OCI-LY3 (cell line): ENCODE measurements at regions not wholly inside any gene's neighbourhood (a gene's known extent, or its start where the extent isn't known, plus 50 kb on each side); places are given as distances from the start of the nearest gene placed in this dataset.
"Not testable (repeated sequence)": the region's sequence is repeated elsewhere in the genome, so short reads cannot be mapped to it uniquely, and the experiment has no call there.

Experiments
- H2AFZ ChIP-seq: fragments of 200-600, 300-600 bp; shearing (Covaris generic); 2 replicates; pipeline ENCODE4 v1.6.0; 2014; ENCODE audit warnings: antibody characterized with exemption, low read depth, low read length
- H3K27ac ChIP-seq: fragments of 200-600, 300-600 bp; sonication (generic); 2 replicates; pipeline ENCODE4 v1.5.1; 2014; ENCODE audit warnings: mild to moderate bottlenecking, low read length, moderate library complexity, mixed read lengths
- H3K27me3 ChIP-seq: fragments of 200-600, 300-600 bp; sonication (generic); 2 replicates; pipeline ENCODE4 v1.6.1; 2014; ENCODE audit warnings: low read depth, low read length, mixed read lengths
- H3K36me3 ChIP-seq: fragments of 200-600, 300-600 bp; sonication (generic); replicated peaks from 2 replicates; pipeline ENCODE3; 2014; ENCODE audit warnings: low read depth, low read length, mixed read lengths
- H3K4me1 ChIP-seq: fragments of 300-600, 200-600 bp; sonication (generic); 2 replicates; pipeline ENCODE4 v1.6.1; 2014; ENCODE audit warnings: low read length, mixed read lengths
- H3K4me2 ChIP-seq: fragments of 200-600, 300-600 bp; sonication (generic); 2 replicates; pipeline ENCODE4 v1.6.1; 2014; ENCODE audit warnings: low read length, mixed read lengths
- H3K4me3 ChIP-seq: fragments of 300-600, 200-600 bp; sonication (generic); 2 replicates; pipeline ENCODE4 v1.5.1; 2014; ENCODE audit warnings: antibody characterized with exemption, mild to moderate bottlenecking, low read length, moderate library complexity
- H3K79me2 ChIP-seq: fragments of 300-600, 200-600 bp; shearing (Covaris generic); 2 replicates; pipeline ENCODE4 v1.6.1; 2014; ENCODE audit warnings: mild to moderate bottlenecking, low read length, mixed read lengths
- H3K9ac ChIP-seq: fragments of 300-600, 200-600 bp; shearing (Covaris generic); 2 replicates; pipeline ENCODE4 v1.6.0; 2014; ENCODE audit warnings: mild to moderate bottlenecking, low read length, moderate library complexity
- H3K9me3 ChIP-seq: fragments of 200-600, 300-600 bp; shearing (Covaris generic); 2 replicates; pipeline ENCODE4 v1.6.1; 2014; ENCODE audit warnings: low read length, mixed read lengths; ENCODE audit not compliant: insufficient read depth
- H4K20me1 ChIP-seq: fragments of 200-600, 300-600 bp; sonication (generic); 2 replicates; pipeline ENCODE4 v1.6.1; 2016; ENCODE audit warnings: low read length, mixed read lengths; ENCODE audit not compliant: insufficient read depth
- EZH2phosphoT487 ChIP-seq: fragments of 200-600 bp; shearing (Covaris generic); IDR thresholded peaks from 2 replicates; pipeline ENCODE4 v1.6.1; 2018; ENCODE audit warnings: antibody characterized with exemption, mixed run types, low read depth
- TF ChIP-seq, protein P1 (sequence below): fragments of 200-600, 300-600 bp; sonication (generic); IDR thresholded peaks from 2 replicates; pipeline ENCODE4 v1.5.1; 2014; ENCODE audit warnings: antibody characterized with exemption, low read length, low read depth

DNA sequence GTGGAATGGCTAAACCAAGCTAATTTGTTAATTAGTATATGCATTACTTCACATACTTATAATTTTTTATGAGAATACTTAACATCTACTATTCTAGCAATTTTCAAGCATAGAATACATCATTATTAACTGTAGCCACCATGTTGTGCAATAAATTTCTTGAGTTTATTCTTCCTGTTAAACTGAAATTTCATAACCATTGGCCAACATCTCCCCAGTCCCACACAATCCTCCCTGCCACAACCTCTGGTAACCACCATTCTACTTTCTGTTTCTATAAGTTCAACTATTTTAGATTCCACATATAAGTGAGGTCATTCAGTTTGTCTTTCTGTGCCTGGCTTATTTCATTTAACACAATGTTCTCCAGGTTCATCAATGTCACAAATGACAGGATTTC is 208.5 kb downstream of the PPP4R3C start:
- Histone ChIP-seq H3K4me2 (no peak overlapping the region), H3K9me3 (no peaks in the 10 kb centered on the region), H3K36me3 (no peaks in the 10 kb centered on the region), H3K4me3 (no peak overlapping the region), H2AFZ (no peak overlapping the region), H3K27me3 (no peaks in the 10 kb centered on the region), H4K20me1 (no peaks in the 10 kb centered on the region), H3K4me1 (peaks cover 13% of the 10 kb centered on the region), H3K27ac (no peak overlapping the region), H3K9ac (no peak overlapping the region), H3K79me2 (no peaks in the 10 kb centered on the region)
- TF ChIP-seq, protein P1, sequence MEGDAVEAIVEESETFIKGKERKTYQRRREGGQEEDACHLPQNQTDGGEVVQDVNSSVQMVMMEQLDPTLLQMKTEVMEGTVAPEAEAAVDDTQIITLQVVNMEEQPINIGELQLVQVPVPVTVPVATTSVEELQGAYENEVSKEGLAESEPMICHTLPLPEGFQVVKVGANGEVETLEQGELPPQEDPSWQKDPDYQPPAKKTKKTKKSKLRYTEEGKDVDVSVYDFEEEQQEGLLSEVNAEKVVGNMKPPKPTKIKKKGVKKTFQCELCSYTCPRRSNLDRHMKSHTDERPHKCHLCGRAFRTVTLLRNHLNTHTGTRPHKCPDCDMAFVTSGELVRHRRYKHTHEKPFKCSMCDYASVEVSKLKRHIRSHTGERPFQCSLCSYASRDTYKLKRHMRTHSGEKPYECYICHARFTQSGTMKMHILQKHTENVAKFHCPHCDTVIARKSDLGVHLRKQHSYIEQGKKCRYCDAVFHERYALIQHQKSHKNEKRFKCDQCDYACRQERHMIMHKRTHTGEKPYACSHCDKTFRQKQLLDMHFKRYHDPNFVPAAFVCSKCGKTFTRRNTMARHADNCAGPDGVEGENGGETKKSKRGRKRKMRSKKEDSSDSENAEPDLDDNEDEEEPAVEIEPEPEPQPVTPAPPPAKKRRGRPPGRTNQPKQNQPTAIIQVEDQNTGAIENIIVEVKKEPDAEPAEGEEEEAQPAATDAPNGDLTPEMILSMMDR: no peak
- no peak for TF ChIP-seq EZH2phosphoT487

DNA sequence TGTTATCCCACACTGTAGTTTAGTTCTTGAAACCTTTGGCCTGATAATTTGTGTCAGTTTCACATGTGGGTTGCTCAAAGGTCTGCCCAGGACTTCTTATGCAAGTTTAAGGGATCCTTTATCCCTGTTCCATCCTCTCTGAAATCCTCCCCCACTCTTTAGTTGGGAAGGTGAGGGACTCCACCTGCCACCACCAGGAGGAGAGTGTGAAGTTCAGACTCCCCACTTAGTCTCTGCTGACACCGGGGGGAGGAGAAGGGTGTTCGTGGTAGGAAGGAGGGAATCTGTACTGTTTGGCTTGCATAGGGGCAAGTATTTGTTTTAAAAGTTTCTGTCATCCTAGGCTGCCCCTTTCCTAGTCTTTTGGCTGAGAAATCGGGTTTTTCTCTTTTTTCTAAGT is 211.8 kb downstream of the PPP4R3C start:
- H3K4me2 ChIP-seq: no peak overlapping the region
- no peak overlapping the region for H3K4me3 ChIP-seq
- TF ChIP-seq EZH2phosphoT487: no peak
- TF ChIP-seq, protein P1: no peak
- no peaks in the 10 kb centered on the region for H3K79me2 ChIP-seq
- no peaks in the 10 kb centered on the region for H3K9me3 ChIP-seq
- H3K27ac ChIP-seq: no peak overlapping the region
- H3K4me1 ChIP-seq: no peaks in the 10 kb centered on the region
- no peak overlapping the region for H2AFZ ChIP-seq
- no peaks in the 10 kb centered on the region for H3K36me3 ChIP-seq
- H3K9ac ChIP-seq: no peak overlapping the region
- H4K20me1 ChIP-seq: no peaks in the 10 kb centered on the region
- no peaks in the 10 kb centered on the region for H3K27me3 ChIP-seq

DNA sequence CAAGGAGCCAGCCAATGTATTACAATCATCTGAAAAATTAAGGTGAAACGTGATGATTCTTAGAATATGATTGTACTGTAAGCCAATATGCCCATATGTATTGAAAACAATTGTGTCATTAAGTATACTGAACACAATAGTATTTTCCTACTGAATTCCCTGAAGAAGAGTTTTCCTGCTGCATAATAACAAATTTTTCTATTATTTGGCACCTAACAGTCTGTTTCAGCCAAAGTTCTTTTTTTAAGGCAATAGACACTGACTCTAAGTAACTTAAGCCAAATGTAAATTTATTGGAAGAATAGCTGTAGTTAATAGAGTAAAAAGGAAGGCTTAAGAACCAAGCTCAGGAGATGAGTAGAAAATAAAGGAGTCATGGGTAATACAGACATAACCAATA is 220.6 kb downstream of the PPP4R3C start:
- H3K79me2 ChIP-seq: no peaks in the 10 kb centered on the region
- H2AFZ ChIP-seq: no peak overlapping the region
- no peak overlapping the region for H3K4me3 ChIP-seq
- no peak overlapping the region for H3K27ac ChIP-seq
- H3K36me3 ChIP-seq: no peaks in the 10 kb centered on the region
- no peak overlapping the region for H3K9ac ChIP-seq
- no peaks in the 10 kb centered on the region for H3K27me3 ChIP-seq
- H3K4me1 ChIP-seq: no peaks in the 10 kb centered on the region
- no peak overlapping the region for H3K4me2 ChIP-seq
- no peaks in the 10 kb centered on the region for H4K20me1 ChIP-seq
- H3K9me3 ChIP-seq: no peaks in the 10 kb centered on the region
- TF ChIP-seq, protein P1: no peak
- no peak for TF ChIP-seq EZH2phosphoT487

GRCh38 chrX:27241981-27242380 is 221.2 kb downstream of the PPP4R3C start:
- Histone ChIP-seq H3K9me3 (no peaks in the 10 kb centered on the region), H3K4me3 (no peak overlapping the region), H3K9ac (no peak overlapping the region), H2AFZ (no peak overlapping the region), H3K27me3 (no peaks in the 10 kb centered on the region), H3K4me2 (no peak overlapping the region), H3K36me3 (no peaks in the 10 kb centered on the region), H3K79me2 (no peaks in the 10 kb centered on the region), H4K20me1 (no peaks in the 10 kb centered on the region), H3K4me1 (no peaks in the 10 kb centered on the region), H3K27ac (no peak overlapping the region)
- no peak for TF ChIP-seq EZH2phosphoT487
- TF ChIP-seq, protein P1: no peak

DNA sequence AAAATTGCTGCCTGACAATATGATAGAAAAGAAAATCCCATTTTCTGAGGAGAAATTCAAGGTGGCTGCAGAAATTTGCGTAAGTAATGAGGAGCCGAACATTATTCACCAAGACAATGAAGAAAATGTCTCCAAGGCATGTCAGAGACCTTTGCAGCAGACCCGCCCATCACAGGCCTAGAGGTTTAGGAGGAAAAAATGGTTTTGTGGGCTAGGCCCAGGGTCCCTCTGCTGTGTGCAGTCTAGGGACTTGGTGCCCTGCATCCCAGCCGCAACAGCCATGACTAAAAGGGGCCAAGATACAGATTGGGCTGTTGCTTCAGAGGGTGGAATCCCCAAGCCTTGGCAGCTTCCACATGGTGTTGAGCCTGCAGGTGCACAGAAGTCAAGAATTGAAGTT is 223.1 kb downstream of the PPP4R3C start:
- H2AFZ ChIP-seq, H3K27me3 ChIP-seq, H3K79me2 ChIP-seq, H3K4me2 ChIP-seq, H3K9me3 ChIP-seq, H3K9ac ChIP-seq, H3K4me3 ChIP-seq, H3K36me3 ChIP-seq, H3K4me1 ChIP-seq, H3K27ac ChIP-seq, H4K20me1 ChIP-seq: not testable (repeated sequence)
